ENCODE measurements at regions not wholly inside any gene's neighbourhood (a gene's known extent, or its start where the extent isn't known, plus 50 kb on each side); places are given as distances from the start of the nearest gene placed in this dataset.

- WGBS (ENCODE audit: extremely low coverage, insufficient read length, low lambda C conversion rate) = no CpG with 5 or more reads among the region's 1 CpG
- Histone ChIP-seq H3T11ph (ENCODE audit: low read length) (no peak overlapping the region), H2AFZ (ENCODE audit: low read length) (no peak overlapping the region), H3K79me2 (ENCODE audit: insufficient read depth, low read length) (no peaks in the 10 kb centered on the region), H4K20me1 (ENCODE audit: control insufficient read depth, insufficient read depth, insufficient read length) (no peaks in the 10 kb centered on the region), H2BK120ac (ENCODE audit: low read depth, low read length, poor library complexity, severe bottlenecking) (no peak overlapping the region), H3K9ac (ENCODE audit: extremely low read depth, insufficient read length, low read length) (no peak overlapping the region), H2AK5ac (ENCODE audit: insufficient read length, low read length) (no peak overlapping the region), H3K14ac (ENCODE audit: insufficient read depth, low read length) (no peak overlapping the region), H2BK12ac (ENCODE audit: insufficient read length, low read depth, low read length) (no peak overlapping the region), H3K27ac (ENCODE audit: insufficient read length, low read depth, low read length) (no peak overlapping the region), H4K8ac (replicated peaks; ENCODE audit: insufficient read length, low read depth, low read length) (no peak overlapping the region), H3K18ac (ENCODE audit: insufficient read length, low read depth, low read length) (no peak overlapping the region), H2BK15ac (ENCODE audit: low read depth, low read length) (no peak overlapping the region), H3K4me1 (ENCODE audit: insufficient read depth, low read length) (no peaks in the 10 kb centered on the region), H3K56ac (ENCODE audit: insufficient read length, low read depth, low read length) (no peak overlapping the region), H3K4me2 (ENCODE audit: insufficient read depth, insufficient read length, low read length) (no peak overlapping the region), H2BK20ac (ENCODE audit: low read depth, low read length, poor library complexity, severe bottlenecking) (no peak overlapping the region), H3K23me2 (ENCODE audit: insufficient read length, low read depth, low read length, poor library complexity, severe bottlenecking) (no peaks in the 10 kb centered on the region), H3K79me1 (ENCODE audit: insufficient read depth, low read depth, low read length, poor library complexity, severe bottlenecking) (no peaks in the 10 kb centered on the region), H3K9me3 (ENCODE audit: control insufficient read depth, low read depth, low read length) (no peaks in the 10 kb centered on the region), H3K27me3 (ENCODE audit: insufficient read depth, low read length) (no peaks in the 10 kb centered on the region), H4K91ac (ENCODE audit: insufficient read length, low read depth, low read length) (no peak overlapping the region), H3K4ac (ENCODE audit: low read depth, low read length) (no peak overlapping the region), H4K5ac (ENCODE audit: insufficient read length, low read depth, low read length) (no peak overlapping the region), H2BK5ac (ENCODE audit: insufficient read length, low read length) (no peak overlapping the region), H3K23ac (ENCODE audit: insufficient read length, low read depth, low read length) (no peak overlapping the region)
- Mint-ChIP-seq H3K27ac (no peak overlapping the region), H3K4me1 (no peaks in the 10 kb centered on the region), H3K36me3 (ENCODE audit: insufficient read depth in 1 of 3, low read depth in 3 of 3) (no peaks in the 10 kb centered on the region), H3K4me3 (no peak overlapping the region), H3K9me3 (no peaks in the 10 kb centered on the region), H3K27me3 (ENCODE audit: low read depth) (no peaks in the 10 kb centered on the region)
- no peak for DNase-seq
- no peak for TF ChIP-seq CTCF (conservative IDR thresholded peaks at IDR 0.05)
Observed at GRCh38 chr3:111307676-111308075, 234.3 kb upstream of the CD96 start.
